ENCODE measurements at regions not wholly inside any gene's neighbourhood (a gene's known extent, or its start where the extent isn't known, plus 50 kb on each side); places are given as distances from the start of the nearest gene placed in this dataset.
A peak's percentile ranks its signal among the peaks of the same experiment; 100 is the strongest.

GRCh38 chr20:40948465-40949267 lies 80.0 kb upstream of the TOP1 start (continued):
- TF ChIP-seq SPI1 (IDR thresholded peaks at IDR 0.05; ENCODE audit: borderline replicate concordance, low read depth, low read length), result no peak
- no peak for TF ChIP-seq TCF15 (CRISPR knock-in tag; IDR thresholded peaks at IDR 0.05)
- TF ChIP-seq ZNF780A (CRISPR knock-in tag; IDR thresholded peaks at IDR 0.05), result no peak
- TF ChIP-seq SNIP1 (IDR thresholded peaks at IDR 0.05; ENCODE audit: low read depth), result no peak
- no peak for TF ChIP-seq SP2 (IDR thresholded peaks at IDR 0.05; ENCODE audit: extremely low read depth, low read depth, low read length, poor library complexity, severe bottlenecking)
- TF ChIP-seq RBM14 (IDR thresholded peaks at IDR 0.05; ENCODE audit: borderline replicate concordance, insufficient read depth, low read depth, low read length), result no peak
- 0 out of 2 replicates have a peak, but pooled peaks have one; percentile 8 for TF ChIP-seq NCOR1 (IDR thresholded peaks at IDR 0.05)
- no peak for TF ChIP-seq HSF4 (CRISPR knock-in tag; IDR thresholded peaks at IDR 0.05; ENCODE audit: borderline replicate concordance)
- TF ChIP-seq DDX20 (tag; IDR thresholded peaks at IDR 0.05; ENCODE audit: low read depth), result peak; percentile 93
- TF ChIP-seq ETS1 (conservative IDR thresholded peaks at IDR 0.05; ENCODE audit: control insufficient read depth, low read depth, low read length), result no peak
- peak; percentile 98 for TF ChIP-seq ZKSCAN8 (CRISPR knock-in tag; IDR thresholded peaks at IDR 0.05)
- TF ChIP-seq ZNF41 (CRISPR knock-in tag; conservative IDR thresholded peaks at IDR 0.05), result peak; percentile 92
- TF ChIP-seq ZNF224 (CRISPR knock-in tag; IDR thresholded peaks at IDR 0.05), result no peak
- 0 out of 2 replicates have a peak, but pooled peaks have one; percentile 36 for TF ChIP-seq HOMEZ (CRISPR knock-in tag; IDR thresholded peaks at IDR 0.05)
- no peak for TF ChIP-seq EP400 (IDR thresholded peaks at IDR 0.05)
- TF ChIP-seq DEAF1 (CRISPR knock-in tag; IDR thresholded peaks at IDR 0.05), result no peak
- TF ChIP-seq CREB1 (IDR thresholded peaks at IDR 0.05), result no peak
- no peak for TF ChIP-seq CREB1 (CRISPR knock-in tag; IDR thresholded peaks at IDR 0.05)
- no peak for TF ChIP-seq BRD9 (IDR thresholded peaks at IDR 0.05; ENCODE audit: low read depth, partially characterized antibody)
- no peak for TF ChIP-seq JUN (IDR thresholded peaks at IDR 0.05; ENCODE audit: borderline replicate concordance, low read depth, low read length)
- TF ChIP-seq JUN (CRISPR knock-in tag; IDR thresholded peaks at IDR 0.05; ENCODE audit: borderline replicate concordance), result no peak
- no peak for TF ChIP-seq ZBTB5 (IDR thresholded peaks at IDR 0.05)

Data from K562 (cell line).